ENCODE measurements at regions not wholly inside any gene's neighbourhood (a gene's known extent, or its start where the extent isn't known, plus 50 kb on each side); places are given as distances from the start of the nearest gene placed in this dataset.
A peak's percentile ranks its signal among the peaks of the same experiment; 100 is the strongest.

DNA sequence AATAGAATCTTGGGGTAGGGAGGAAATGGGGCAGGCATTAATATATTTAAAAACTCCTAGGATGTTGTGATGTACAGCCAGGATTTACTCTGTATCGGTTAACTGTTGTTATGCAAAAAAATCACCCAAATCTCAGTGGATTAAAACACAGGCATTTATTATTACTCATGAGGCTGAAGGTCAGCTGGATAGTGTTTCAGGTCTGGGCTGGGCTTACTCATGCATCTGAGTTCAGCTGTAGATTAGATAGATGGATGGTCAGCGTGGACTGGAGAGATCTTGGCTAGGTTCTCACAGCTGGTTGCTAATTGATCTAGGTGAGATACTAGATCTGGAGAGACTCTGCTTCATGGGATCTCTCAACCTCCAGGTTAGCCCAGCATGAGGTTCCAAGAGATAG, 131.4 kb downstream of the BTBD3 start:
- no peak overlapping the region for H3K4me3 ChIP-seq (replicated peaks; ENCODE audit: insufficient read depth, low read length)
- H3K27ac ChIP-seq (replicated peaks), result no peak overlapping the region
- DNase-seq (ENCODE audit: low read depth in 1 of 2, low spot score in 1 of 2), result no peak
- no peaks in the 10 kb centered on the region for H3K27me3 ChIP-seq (ENCODE audit: insufficient read depth, poor library complexity, severe bottlenecking)
- TF ChIP-seq POLR2AphosphoS5 (IDR thresholded peaks at IDR 0.05; ENCODE audit: low read depth), result no peak
- TF ChIP-seq, protein P1, sequence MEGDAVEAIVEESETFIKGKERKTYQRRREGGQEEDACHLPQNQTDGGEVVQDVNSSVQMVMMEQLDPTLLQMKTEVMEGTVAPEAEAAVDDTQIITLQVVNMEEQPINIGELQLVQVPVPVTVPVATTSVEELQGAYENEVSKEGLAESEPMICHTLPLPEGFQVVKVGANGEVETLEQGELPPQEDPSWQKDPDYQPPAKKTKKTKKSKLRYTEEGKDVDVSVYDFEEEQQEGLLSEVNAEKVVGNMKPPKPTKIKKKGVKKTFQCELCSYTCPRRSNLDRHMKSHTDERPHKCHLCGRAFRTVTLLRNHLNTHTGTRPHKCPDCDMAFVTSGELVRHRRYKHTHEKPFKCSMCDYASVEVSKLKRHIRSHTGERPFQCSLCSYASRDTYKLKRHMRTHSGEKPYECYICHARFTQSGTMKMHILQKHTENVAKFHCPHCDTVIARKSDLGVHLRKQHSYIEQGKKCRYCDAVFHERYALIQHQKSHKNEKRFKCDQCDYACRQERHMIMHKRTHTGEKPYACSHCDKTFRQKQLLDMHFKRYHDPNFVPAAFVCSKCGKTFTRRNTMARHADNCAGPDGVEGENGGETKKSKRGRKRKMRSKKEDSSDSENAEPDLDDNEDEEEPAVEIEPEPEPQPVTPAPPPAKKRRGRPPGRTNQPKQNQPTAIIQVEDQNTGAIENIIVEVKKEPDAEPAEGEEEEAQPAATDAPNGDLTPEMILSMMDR (IDR thresholded peaks at IDR 0.05; ENCODE audit: insufficient read depth, low read length), result no peak
- TF ChIP-seq GABPA (IDR thresholded peaks at IDR 0.05; ENCODE audit: low read depth), result no peak
- TF ChIP-seq, protein P2, sequence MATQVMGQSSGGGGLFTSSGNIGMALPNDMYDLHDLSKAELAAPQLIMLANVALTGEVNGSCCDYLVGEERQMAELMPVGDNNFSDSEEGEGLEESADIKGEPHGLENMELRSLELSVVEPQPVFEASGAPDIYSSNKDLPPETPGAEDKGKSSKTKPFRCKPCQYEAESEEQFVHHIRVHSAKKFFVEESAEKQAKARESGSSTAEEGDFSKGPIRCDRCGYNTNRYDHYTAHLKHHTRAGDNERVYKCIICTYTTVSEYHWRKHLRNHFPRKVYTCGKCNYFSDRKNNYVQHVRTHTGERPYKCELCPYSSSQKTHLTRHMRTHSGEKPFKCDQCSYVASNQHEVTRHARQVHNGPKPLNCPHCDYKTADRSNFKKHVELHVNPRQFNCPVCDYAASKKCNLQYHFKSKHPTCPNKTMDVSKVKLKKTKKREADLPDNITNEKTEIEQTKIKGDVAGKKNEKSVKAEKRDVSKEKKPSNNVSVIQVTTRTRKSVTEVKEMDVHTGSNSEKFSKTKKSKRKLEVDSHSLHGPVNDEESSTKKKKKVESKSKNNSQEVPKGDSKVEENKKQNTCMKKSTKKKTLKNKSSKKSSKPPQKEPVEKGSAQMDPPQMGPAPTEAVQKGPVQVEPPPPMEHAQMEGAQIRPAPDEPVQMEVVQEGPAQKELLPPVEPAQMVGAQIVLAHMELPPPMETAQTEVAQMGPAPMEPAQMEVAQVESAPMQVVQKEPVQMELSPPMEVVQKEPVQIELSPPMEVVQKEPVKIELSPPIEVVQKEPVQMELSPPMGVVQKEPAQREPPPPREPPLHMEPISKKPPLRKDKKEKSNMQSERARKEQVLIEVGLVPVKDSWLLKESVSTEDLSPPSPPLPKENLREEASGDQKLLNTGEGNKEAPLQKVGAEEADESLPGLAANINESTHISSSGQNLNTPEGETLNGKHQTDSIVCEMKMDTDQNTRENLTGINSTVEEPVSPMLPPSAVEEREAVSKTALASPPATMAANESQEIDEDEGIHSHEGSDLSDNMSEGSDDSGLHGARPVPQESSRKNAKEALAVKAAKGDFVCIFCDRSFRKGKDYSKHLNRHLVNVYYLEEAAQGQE (IDR thresholded peaks at IDR 0.05; ENCODE audit: insufficient replicate concordance, low read depth), result no peak
- TF ChIP-seq SPI1 (IDR thresholded peaks at IDR 0.05; ENCODE audit: borderline replicate concordance, low read depth), result no peak

DNA sequence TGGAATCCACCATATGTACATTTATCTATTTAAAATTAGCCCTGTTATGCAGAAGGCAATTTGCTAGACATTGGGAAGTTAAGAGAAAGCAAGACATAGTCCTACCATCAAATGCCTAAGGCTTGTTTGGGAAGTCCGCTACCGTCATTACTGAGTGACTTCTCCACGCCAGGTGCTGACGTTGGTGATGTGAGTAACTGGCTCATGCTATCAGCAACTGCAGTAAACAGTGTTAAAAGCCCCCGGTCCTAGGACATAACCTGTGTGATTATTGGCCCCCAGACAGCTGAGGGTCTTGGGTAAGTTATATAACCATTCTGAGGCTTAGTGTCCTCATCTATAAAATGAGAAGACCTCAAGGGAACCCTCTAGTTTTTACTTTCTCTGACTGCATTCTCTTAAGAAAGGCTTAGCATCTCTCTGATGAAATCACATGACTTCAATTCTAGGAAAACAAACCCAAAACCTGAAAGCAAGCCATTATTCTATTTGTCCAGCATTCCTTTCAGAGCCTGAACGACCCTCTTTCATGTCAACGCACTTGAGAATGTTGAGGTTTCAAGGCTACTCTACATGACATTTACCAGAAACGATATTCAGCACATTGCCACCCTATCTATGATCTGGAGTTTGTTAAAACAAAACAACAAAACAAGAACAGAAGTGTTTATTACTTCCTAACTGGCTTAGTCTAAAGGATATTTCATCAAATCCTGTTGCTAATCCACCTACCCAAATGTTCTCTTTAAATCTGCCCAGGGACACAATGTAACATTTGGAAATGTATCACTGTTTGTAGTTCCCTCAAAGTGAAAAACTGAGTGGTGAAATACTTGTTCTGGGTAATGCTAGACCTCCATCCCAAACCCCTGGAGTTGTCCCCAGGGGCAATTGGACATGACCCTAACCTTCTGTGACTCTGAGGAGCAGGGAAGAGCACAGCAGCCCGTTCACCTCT, 133.8 kb downstream of the BTBD3 start:
- DNase-seq (ENCODE audit: low read depth in 1 of 2, low spot score in 1 of 2), result no peak
- H3K27ac ChIP-seq (replicated peaks), result 0 out of 2 replicates have a peak overlapping the region, but pooled peaks have one; percentile 18

DNA sequence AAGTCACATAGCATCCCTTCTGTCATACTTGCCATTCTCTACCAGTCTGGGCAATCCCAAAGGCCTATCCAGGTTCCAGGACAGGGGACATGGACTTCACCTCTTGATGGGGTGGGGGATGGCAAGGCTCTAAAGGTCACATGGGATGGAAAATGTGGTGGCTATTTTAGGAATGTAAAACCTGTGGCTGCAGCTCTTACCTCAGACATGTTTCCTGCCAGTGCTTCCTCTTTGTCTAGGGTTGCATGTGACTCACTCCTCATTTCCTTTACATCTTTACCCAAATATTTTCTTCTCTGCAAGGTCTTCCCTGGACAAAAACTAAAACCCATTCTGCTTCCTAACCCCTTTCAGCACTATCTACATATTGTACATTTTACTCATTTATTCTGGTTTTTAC, 135.7 kb downstream of the BTBD3 start:
- peak overlapping the region; percentile 72 for H3K27ac ChIP-seq (replicated peaks)
- TF ChIP-seq, protein P1 (IDR thresholded peaks at IDR 0.05; ENCODE audit: insufficient read depth, low read length), result no peak
- TF ChIP-seq POLR2AphosphoS5 (IDR thresholded peaks at IDR 0.05; ENCODE audit: low read depth) (peak; percentile 66), SPI1 (IDR thresholded peaks at IDR 0.05; ENCODE audit: borderline replicate concordance, low read depth) (peak; percentile 62; the same call in 1 of the 2 replicates), GABPA (IDR thresholded peaks at IDR 0.05; ENCODE audit: low read depth) (no peak)
- TF ChIP-seq, protein P2 (IDR thresholded peaks at IDR 0.05; ENCODE audit: insufficient replicate concordance, low read depth), result no peak
- peak; percentile 81 to 86 for DNase-seq (ENCODE audit: low read depth in 1 of 2, low spot score in 1 of 2)
- H3K4me3 ChIP-seq (replicated peaks; ENCODE audit: insufficient read depth, low read length), result no peak overlapping the region
- no peaks in the 10 kb centered on the region for H3K27me3 ChIP-seq (ENCODE audit: insufficient read depth, poor library complexity, severe bottlenecking)

More for the DNA sequence above, 133.8 kb downstream of the BTBD3 start:
- TF ChIP-seq POLR2AphosphoS5 (IDR thresholded peaks at IDR 0.05; ENCODE audit: low read depth) (no peak), GABPA (IDR thresholded peaks at IDR 0.05; ENCODE audit: low read depth) (no peak), SPI1 (IDR thresholded peaks at IDR 0.05; ENCODE audit: borderline replicate concordance, low read depth) (no peak)
- TF ChIP-seq, protein P2 (IDR thresholded peaks at IDR 0.05; ENCODE audit: insufficient replicate concordance, low read depth), result no peak
- TF ChIP-seq, protein P1 (IDR thresholded peaks at IDR 0.05; ENCODE audit: insufficient read depth, low read length), result no peak
- no peaks in the 10 kb centered on the region for H3K27me3 ChIP-seq (ENCODE audit: insufficient read depth, poor library complexity, severe bottlenecking)
- no peak overlapping the region for H3K4me3 ChIP-seq (replicated peaks; ENCODE audit: insufficient read depth, low read length)

All from HL-60 (cell line).